ENCODE measurements at regions not wholly inside any gene's neighbourhood (a gene's known extent, or its start where the extent isn't known, plus 50 kb on each side); places are given as distances from the start of the nearest gene placed in this dataset.

- Histone ChIP-seq H3K4me3 (no peak overlapping the region), H3K4me1 (no peaks in the 10 kb centered on the region), H3K27ac (no peak overlapping the region), H3K4me2 (no peak overlapping the region), H3K9me3 (no peaks in the 10 kb centered on the region)
- ATAC-seq: no peak
- 16% methylated on average over 1 of the region's 1 CpG for WGBS (ENCODE audit: missing lambda C conversion rate)
- no peak for DNase-seq (ENCODE audit: low read depth in 1 of 2, low spot score in 1 of 2)
- TF ChIP-seq CBX8 (IDR thresholded peaks at IDR 0.05): no peak
- no peak for TF ChIP-seq RARB (CRISPR knock-in tag; IDR thresholded peaks at IDR 0.05)
- no peak for TF ChIP-seq CEBPB (IDR thresholded peaks at IDR 0.05)
- TF ChIP-seq KDM5A (IDR thresholded peaks at IDR 0.05): no peak
- no peak for TF ChIP-seq FOXS1 (CRISPR knock-in tag; IDR thresholded peaks at IDR 0.05)
- TF ChIP-seq ELK1 (IDR thresholded peaks at IDR 0.05; ENCODE audit: low read depth, low read length): no peak
- TF ChIP-seq ESRRA (IDR thresholded peaks at IDR 0.05; ENCODE audit: borderline replicate concordance, low read length): no peak
- no peak for TF ChIP-seq EHMT2 (IDR thresholded peaks at IDR 0.05; ENCODE audit: low read depth)
- no peak for TF ChIP-seq PHF8 (IDR thresholded peaks at IDR 0.05; ENCODE audit: borderline replicate concordance, low read depth)
- TF ChIP-seq JUN (IDR thresholded peaks at IDR 0.05): no peak
- no peak for TF ChIP-seq CHD4 (IDR thresholded peaks at IDR 0.05; ENCODE audit: borderline replicate concordance)
- TF ChIP-seq REST (IDR thresholded peaks at IDR 0.05): no peak; the same call in 1 of the 2 replicates
- no peak for FAIRE-seq
- ChIA-PET CTCF (interaction anchor here (1.1 to 1.4 kb wide), 3 partner anchors 30 to 208 kb away, joined by 3 to 5 read pairs (median 3); no protein-coding TSS in a partner anchor), POLR2A (no interaction called here)
Measured at GRCh38 chr11:44493930-44494329, 71.5 kb upstream of the CD82 start.

DNA sequence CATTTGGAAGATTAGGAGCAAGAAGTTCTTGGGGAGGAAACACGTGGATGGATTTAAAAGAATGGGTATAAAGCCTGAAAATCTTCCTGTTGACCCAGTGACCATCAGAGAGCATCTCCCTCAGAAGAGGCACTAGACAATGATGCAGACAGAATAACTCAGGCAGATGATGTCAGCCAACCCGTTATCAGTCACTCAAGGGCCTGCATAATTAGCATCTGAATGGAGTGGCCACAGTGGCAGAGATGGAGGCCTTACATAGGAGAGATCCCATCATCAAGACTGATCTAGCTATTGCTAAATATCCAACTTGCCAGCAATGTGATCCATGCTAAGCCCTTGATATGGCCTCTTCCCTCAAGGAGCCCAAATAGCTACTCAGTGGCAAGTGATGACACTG lies 70.7 kb upstream of the CD82 start:
- Histone ChIP-seq H3K4me3 (no peak overlapping the region), H3K4me1 (no peaks in the 10 kb centered on the region), H3K27ac (no peak overlapping the region), H3K9me3 (no peaks in the 10 kb centered on the region), H3K4me2 (no peak overlapping the region)
- TF ChIP-seq HEYL (CRISPR knock-in tag; IDR thresholded peaks at IDR 0.05): no peak
- no peak for TF ChIP-seq MAFK (IDR thresholded peaks at IDR 0.05; ENCODE audit: partially characterized antibody)
- TF ChIP-seq EHF (CRISPR knock-in tag; IDR thresholded peaks at IDR 0.05): no peak
- no peak for TF ChIP-seq ZSCAN20 (CRISPR knock-in tag; IDR thresholded peaks at IDR 0.05)
- TF ChIP-seq, protein P1, sequence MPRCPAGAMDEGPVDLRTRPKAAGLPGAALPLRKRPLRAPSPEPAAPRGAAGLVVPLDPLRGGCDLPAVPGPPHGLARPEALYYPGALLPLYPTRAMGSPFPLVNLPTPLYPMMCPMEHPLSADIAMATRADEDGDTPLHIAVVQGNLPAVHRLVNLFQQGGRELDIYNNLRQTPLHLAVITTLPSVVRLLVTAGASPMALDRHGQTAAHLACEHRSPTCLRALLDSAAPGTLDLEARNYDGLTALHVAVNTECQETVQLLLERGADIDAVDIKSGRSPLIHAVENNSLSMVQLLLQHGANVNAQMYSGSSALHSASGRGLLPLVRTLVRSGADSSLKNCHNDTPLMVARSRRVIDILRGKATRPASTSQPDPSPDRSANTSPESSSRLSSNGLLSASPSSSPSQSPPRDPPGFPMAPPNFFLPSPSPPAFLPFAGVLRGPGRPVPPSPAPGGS (IDR thresholded peaks at IDR 0.05): no peak
- TF ChIP-seq FOSB (CRISPR knock-in tag; IDR thresholded peaks at IDR 0.05): no peak
- 2% methylated on average over 2 of the region's 2 CpGs for WGBS (ENCODE audit: missing lambda C conversion rate)
- POLR2A ChIA-PET: no interaction called here
- DNase-seq (ENCODE audit: low read depth in 1 of 2, low spot score in 1 of 2) (no peak), ATAC-seq (no peak), FAIRE-seq (no peak)
- CTCF ChIA-PET: interaction anchor here (1.3 kb wide), 1 partner anchor 29 kb away, joined by 5 read pairs; no protein-coding TSS in a partner anchor

DNA sequence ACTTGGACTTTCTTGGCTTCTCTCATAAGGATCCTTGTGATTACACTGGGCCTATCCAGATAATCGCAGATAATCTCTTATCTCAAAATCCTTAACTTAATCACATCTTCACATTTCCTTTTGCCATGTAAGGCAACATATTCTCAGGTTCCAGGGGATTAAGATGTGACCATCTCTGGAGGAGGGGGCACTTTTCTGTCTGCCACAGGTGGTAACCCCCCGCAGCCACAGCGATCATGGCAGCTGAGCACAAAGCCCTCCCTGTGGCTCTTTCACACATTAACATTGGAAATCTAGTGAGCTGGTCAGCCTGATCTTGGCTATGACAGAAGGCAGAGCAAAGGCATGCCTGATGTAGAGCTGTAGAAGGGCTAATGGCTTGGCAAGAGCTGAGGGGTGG lies 69.1 kb upstream of the CD82 start:
- ChIA-PET CTCF (interaction anchor here (1.0 kb wide), 1 partner anchor 40 kb away, joined by 3 read pairs; no protein-coding TSS in a partner anchor), POLR2A (no interaction called here)
- Histone ChIP-seq H3K27ac (no peak overlapping the region), H3K4me3 (no peak overlapping the region), H3K4me2 (no peak overlapping the region), H3K9me3 (no peaks in the 10 kb centered on the region), H3K4me1 (no peaks in the 10 kb centered on the region)
- 76% methylated on average over 3 of the region's 3 CpGs for WGBS (ENCODE audit: missing lambda C conversion rate)
- TF ChIP-seq ZFP36 (IDR thresholded peaks at IDR 0.05; ENCODE audit: borderline replicate concordance, partially characterized antibody) (no peak), EHF (CRISPR knock-in tag; IDR thresholded peaks at IDR 0.05) (no peak)
- FAIRE-seq: no peak
- ATAC-seq: no peak
- no peak for DNase-seq (ENCODE audit: low read depth in 1 of 2, low spot score in 1 of 2)

All from A549 (cell line).